Heart left ventricle (tissue), 16 donors: ENCODE measurements at regions not wholly inside any gene's neighbourhood (a gene's known extent, or its start where the extent isn't known, plus 50 kb on each side); places are given as distances from the start of the nearest gene placed in this dataset.

Source experiments
- ATAC-seq, 4 donors: fragments of 200-7000 bp; cut with Tn5 transposase; one replicate each; pipeline ENCODE4 v1.9.1; 2020 to 2022; ENCODE audit warnings: moderate library complexity in 4 of 4, mild to moderate bottlenecking in 3 of 4, moderate number of reproducible peaks in 1 of 4
- DNase-seq, 5 donors: peaks; one replicate each; pipeline ENCODE4 v3.0.0-alpha.2; 2020
- H3K27ac ChIP-seq, 12 donors: fragments of 200-600 bp; sonication (generic) in 4 of 12; one replicate each; pipeline versions ENCODE4 v1.5.0 to v1.8.0; 2016 to 2022; ENCODE audit warnings: mild to moderate bottlenecking in 2 of 12
- H3K27me3 ChIP-seq, 9 donors: fragments of 200-600 bp; sonication (generic) in 2 of 9; one replicate each; pipeline versions ENCODE4 v1.5.1 to v1.8.0; 2016 to 2022; ENCODE audit warnings: mild to moderate bottlenecking in 3 of 9
- H3K36me3 ChIP-seq, 9 donors: fragments of 200-600 bp; sonication (generic) in 2 of 9; one replicate each; pipeline versions ENCODE4 v1.5.0 to v1.8.0; 2018 to 2022; ENCODE audit warnings: mild to moderate bottlenecking in 2 of 9
- H3K4me1 ChIP-seq, 12 donors: fragments of 200-600 bp; sonication (generic) in 4 of 12; one replicate each; pipeline versions ENCODE4 v1.5.0 to v1.8.0; 2016 to 2022; ENCODE audit warnings: mild to moderate bottlenecking in 3 of 12
- H3K4me3 ChIP-seq, 12 donors: fragments of 200-600 bp; sonication (generic) in 4 of 12; one replicate each; pipeline versions ENCODE4 v1.5.0 to v1.8.0; 2017 to 2022; ENCODE audit warnings: mild to moderate bottlenecking in 9 of 12, moderate library complexity in 4 of 12
- H3K9me3 ChIP-seq, 12 donors: fragments of 200-600 bp; sonication (generic) in 4 of 12; one replicate each; pipeline versions ENCODE4 v1.5.0 to v1.8.0; 2016 to 2022; ENCODE audit warnings: mild to moderate bottlenecking in 1 of 12
- CTCF ChIP-seq, 12 donors: fragments of 200-600 bp; sonication (generic) in 4 of 12; IDR thresholded peaks; one replicate each; pipeline versions ENCODE4 v1.5.0 to v1.8.0; 2018 to 2022; ENCODE audit warnings: antibody characterized with exemption in 12 of 12, mild to moderate bottlenecking in 5 of 12
- POLR2A ChIP-seq, 2 donors: fragments of 450-650 bp; IDR thresholded peaks; one replicate each; pipeline ENCODE4 v1.6.1; 2017; ENCODE audit warnings: antibody characterized with exemption in 2 of 2, mild to moderate bottlenecking in 2 of 2, moderate library complexity in 2 of 2
- WGBS, 4 donors: extraction: QIAGEN DNeasy Blood & Tissue Kit in 2 of 4; methylation state at CpG; one replicate each; pipeline versions ENCODE4 v1.1.5 to v1.1.7; 2013 to 2018; 5-methylcytosine and 5-hydroxymethylcytosine counted together
- intact Hi-C, 10 donors: fragments of 100-400 bp; cut with DNase I; formaldehyde crosslinking; loops; one replicate each; pipeline versions ENCODE4 v1.11.1 to v1.14.2; 2022
- donor health status: ischemic (EF 13 %, LVEDD 7.1; RV severe dilation, severe dysfunction).
- donor health status: healthy with polysubstance abuse.
- donor health status: DM: no; HTN: yes; CAD: no.
- donor health status: DM: no; HTN: no; CAD: no.
- donor health status: ischemic (EF 25% LVEDD 6.9; RV normal size, moderate dysfunction).
- donor health status: ischemic (EF 25% LVEDD 5.7; RV mildly dilated, moderate dysfunction).
- donor health status: healthy.
- donor health status: DM: yes; HTN: yes; CAD: no.
- donor health status: ischemic (EF 35%, LVEDD 5.7; RV mildly dilated, moderate dysfunction).
- donor health status: nonischemic (EF 11% LVEDD 7.7; RV severe dilation, severe dysfunction).
- donor health status: DM: yes; HTN: yes; CAD: no.
- donor health status: PGD.
- donor health status: ischemic (EF 29% LVEDD 5.4; RV normal size, mild dysfunction).
- donor health status: nonischemic (EF 23%, LVEDD 6.1; RV moderate dilation, normal function).

GRCh38 chr16:13402601-13403000 is 501.2 kb downstream of the SHISA9 start:
- 82 to 85% (median 84%) methylated on average over 12 of the region's 12 CpGs for whole genome bisulfite sequencing, 4 donors
- ATAC-seq (no peak), DNase-seq (no peak)
- no peak for TF ChIP-seq CTCF (IDR thresholded peaks at IDR 0.05)
- no peak for TF ChIP-seq POLR2A (IDR thresholded peaks at IDR 0.05)
- H3K27me3 ChIP-seq, result no peaks in the 10 kb centered on the region
- no peaks in the 10 kb centered on the region for H3K36me3 ChIP-seq
- H3K9me3 ChIP-seq, result peaks cover 0 to under 1% (median 0%) of the 10 kb centered on the region in 12 donors
- H3K4me1 ChIP-seq, result no peaks in the 10 kb centered on the region
- no peak overlapping the region for H3K4me3 ChIP-seq
- no peak overlapping the region for H3K27ac ChIP-seq
- intact Hi-C loops, result no loop called here

GRCh38 chr16:13403326-13403725 is 501.9 kb downstream of the SHISA9 start:
- DNase-seq (no peak), ATAC-seq (no peak)
- intact Hi-C loops, result no loop called here
- Histone ChIP-seq H3K9me3 (peaks cover 0 to 3% (median 0%) of the 10 kb centered on the region in 12 donors), H3K27me3 (no peaks in the 10 kb centered on the region), H3K27ac (no peak overlapping the region), H3K4me1 (no peaks in the 10 kb centered on the region), H3K36me3 (no peaks in the 10 kb centered on the region), H3K4me3 (no peak overlapping the region)
- TF ChIP-seq POLR2A (IDR thresholded peaks at IDR 0.05) (no peak), CTCF (IDR thresholded peaks at IDR 0.05) (no peak)

GRCh38 chr16:13414154-13414553 is 505.8 kb upstream of the ERCC4 start:
- H3K27ac ChIP-seq, result no peak overlapping the region
- intact Hi-C loops, result no loop called here
- peaks cover 0 to 5% (median 0%) of the 10 kb centered on the region in 12 donors for H3K9me3 ChIP-seq
- no peak overlapping the region for H3K4me3 ChIP-seq
- H3K36me3 ChIP-seq, result no peaks in the 10 kb centered on the region
- no peak for ATAC-seq
- H3K4me1 ChIP-seq, result no peaks in the 10 kb centered on the region
- TF ChIP-seq CTCF (IDR thresholded peaks at IDR 0.05), result no peak
- TF ChIP-seq POLR2A (IDR thresholded peaks at IDR 0.05), result no peak
- no peaks in the 10 kb centered on the region for H3K27me3 ChIP-seq
- no peak for DNase-seq

- Histone ChIP-seq H3K4me3 (no peak overlapping the region), H3K9me3 (peaks cover 0 to 3% (median 0%) of the 10 kb centered on the region in 12 donors), H3K27ac (no peak overlapping the region), H3K27me3 (peaks cover 0 to 6% (median 0%) of the 10 kb centered on the region in 9 donors), H3K4me1 (no peaks in the 10 kb centered on the region), H3K36me3 (no peaks in the 10 kb centered on the region)
- DNase-seq, result no peak
- TF ChIP-seq CTCF (IDR thresholded peaks at IDR 0.05) (no peak), POLR2A (IDR thresholded peaks at IDR 0.05) (no peak)
- intact Hi-C loops, result no loop called here
- 84 to 89% (median 88%) methylated on average over 2 of the region's 2 CpGs for WGBS, 4 donors
- ATAC-seq, result no peak
Measured at GRCh38 chr16:13419589-13419988, 500.4 kb upstream of the ERCC4 start.
